ENCODE measurements at regions not wholly inside any gene's neighbourhood (a gene's known extent, or its start where the extent isn't known, plus 50 kb on each side); places are given as distances from the start of the nearest gene placed in this dataset.
"Not testable (repeated sequence)": the region's sequence is repeated elsewhere in the genome, so short reads cannot be mapped to it uniquely, and the experiment has no call there.

DNA sequence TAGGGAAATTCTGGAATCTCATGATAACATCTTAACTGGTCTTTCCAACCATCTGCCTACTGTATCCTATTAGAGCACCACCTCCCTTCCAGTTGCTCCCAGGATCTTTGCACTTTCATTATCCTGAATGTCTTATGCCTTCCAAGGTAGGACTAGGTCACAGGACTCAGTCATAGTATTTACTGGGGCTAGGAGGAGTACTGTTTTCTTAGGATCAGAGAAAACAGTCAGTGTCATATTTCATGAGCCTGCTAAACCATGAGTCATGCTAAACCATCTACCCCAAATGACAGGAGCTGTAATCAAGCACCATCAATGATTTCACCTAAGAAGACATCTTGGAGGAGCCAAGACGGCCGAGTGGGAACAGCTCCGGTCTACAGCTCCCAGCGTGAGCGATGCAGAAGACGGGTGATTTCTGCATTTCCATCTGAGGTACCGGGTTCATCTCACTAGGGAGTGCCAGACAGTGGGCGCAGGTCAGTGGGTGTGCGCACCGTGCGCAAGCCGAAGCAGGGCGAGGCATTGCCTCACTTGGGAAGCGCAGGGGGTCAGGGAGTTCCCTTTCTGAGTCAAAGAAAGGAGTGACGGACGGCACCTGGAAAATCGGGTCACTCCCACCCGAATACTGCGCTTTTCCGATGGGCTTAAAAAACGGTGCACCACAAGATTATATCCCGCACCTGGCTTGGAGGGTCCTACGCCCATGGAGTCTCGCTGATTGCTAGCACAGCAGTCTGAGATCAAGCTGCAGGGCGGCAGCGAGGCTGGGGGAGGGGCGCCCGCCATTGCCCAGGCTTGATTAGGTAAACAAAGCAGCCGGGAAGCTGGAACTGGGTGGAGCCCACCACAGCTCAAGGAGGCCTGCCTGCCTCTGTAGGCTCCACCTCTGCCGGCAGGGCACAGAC is 1439.2 kb upstream of the ACVR2A start:
- not testable (repeated sequence) for DNase-seq; ATAC-seq; H3K9me3 Mint-ChIP-seq; H3K36me3 Mint-ChIP-seq (ENCODE audit: low read depth); H3K4me1 Mint-ChIP-seq; H3K4me3 Mint-ChIP-seq; H3K27ac Mint-ChIP-seq; H3K27me3 Mint-ChIP-seq

DNA sequence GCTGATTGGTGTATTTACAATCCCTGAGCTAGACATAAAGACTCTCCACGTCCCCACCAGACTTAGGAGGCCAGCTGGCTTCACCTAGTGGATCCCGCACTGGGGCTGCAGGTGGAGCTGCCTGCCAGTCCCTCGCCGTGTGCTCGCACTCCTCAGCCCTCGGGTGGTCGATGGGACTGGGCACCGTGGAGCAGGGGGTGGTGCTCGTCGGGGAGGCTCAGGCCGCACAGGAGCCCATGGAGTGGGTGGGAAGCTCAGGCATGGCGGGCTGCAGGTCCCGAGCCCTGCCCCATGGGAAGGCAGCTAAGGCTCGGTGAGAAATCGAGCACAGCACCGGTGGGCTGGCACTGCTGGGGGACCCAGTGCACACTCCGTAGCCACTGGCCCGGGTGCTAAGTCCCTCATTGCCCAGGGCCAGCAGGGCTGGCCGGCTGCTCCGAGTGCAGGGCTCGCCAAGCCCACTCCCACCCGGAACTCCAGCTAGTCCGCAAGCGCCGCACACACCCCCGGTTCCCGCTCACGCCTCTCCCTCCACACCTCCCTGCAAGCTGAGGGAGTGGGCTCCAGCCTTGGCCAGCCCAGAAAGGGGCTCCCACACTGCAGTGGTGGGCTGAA is 1441.2 kb upstream of the ACVR2A start:
- H3K4me1 Mint-ChIP-seq = not testable (repeated sequence)

DNA sequence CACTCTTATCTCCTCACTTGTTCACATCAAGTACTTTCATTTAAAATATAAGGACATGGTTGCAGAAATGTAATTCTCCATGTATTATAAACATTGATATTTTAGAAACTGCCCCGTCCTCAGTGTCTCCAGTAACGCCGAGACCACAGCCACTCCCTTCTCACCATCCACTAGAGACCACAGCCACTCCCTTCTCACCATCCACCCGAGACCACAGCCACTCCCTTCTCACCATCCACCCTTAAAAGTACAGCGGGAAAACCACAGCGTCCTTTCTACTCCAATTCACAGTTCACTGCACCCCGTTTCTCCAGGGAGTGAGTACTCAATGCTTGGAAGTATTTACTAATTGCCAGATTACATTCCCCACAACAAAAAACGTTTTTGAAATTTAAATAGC is 1452.2 kb upstream of the ACVR2A start:
- Mint-ChIP-seq H3K27me3 (no peaks in the 10 kb centered on the region), H3K27ac (no peak overlapping the region), H3K4me3 (no peak overlapping the region), H3K9me3 (peaks cover 4% of the 10 kb centered on the region), H3K4me1 (no peaks in the 10 kb centered on the region), H3K36me3 (ENCODE audit: low read depth) (no peaks in the 10 kb centered on the region)
- no peak for ATAC-seq
- DNase-seq = no peak

More for the DNA sequence above, 1441.2 kb upstream of the ACVR2A start:
- H3K9me3 Mint-ChIP-seq; H3K27me3 Mint-ChIP-seq; ATAC-seq; H3K36me3 Mint-ChIP-seq (ENCODE audit: low read depth); H3K27ac Mint-ChIP-seq; H3K4me3 Mint-ChIP-seq; DNase-seq: not testable (repeated sequence)

DNA sequence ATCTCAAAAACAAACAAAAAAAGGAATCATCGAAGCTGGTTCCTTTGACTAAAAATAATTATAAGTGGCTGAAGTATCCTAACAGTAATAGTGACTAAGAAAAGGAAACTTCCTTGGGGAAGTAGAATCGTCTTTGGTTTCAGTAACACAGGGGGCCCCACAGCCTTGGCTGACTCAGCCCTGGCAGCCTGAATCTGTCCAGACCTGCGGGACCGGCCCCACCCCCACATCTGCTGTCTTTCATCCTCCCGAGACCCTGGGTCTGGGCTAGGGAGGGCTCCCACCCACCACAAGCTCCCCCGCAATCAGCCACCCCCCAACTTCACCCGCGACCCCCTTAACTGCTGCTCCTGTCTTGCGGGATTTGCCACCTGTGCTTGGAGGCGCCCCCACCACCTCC is 1452.6 kb upstream of the ACVR2A start:
- H3K4me3 Mint-ChIP-seq = no peak overlapping the region
- H3K27ac Mint-ChIP-seq = no peak overlapping the region
- no peaks in the 10 kb centered on the region for H3K36me3 Mint-ChIP-seq (ENCODE audit: low read depth)
- no peaks in the 10 kb centered on the region for H3K4me1 Mint-ChIP-seq
- peaks cover 4% of the 10 kb centered on the region for H3K9me3 Mint-ChIP-seq
- H3K27me3 Mint-ChIP-seq = no peaks in the 10 kb centered on the region
- no peak for ATAC-seq
- no peak for DNase-seq

DNA sequence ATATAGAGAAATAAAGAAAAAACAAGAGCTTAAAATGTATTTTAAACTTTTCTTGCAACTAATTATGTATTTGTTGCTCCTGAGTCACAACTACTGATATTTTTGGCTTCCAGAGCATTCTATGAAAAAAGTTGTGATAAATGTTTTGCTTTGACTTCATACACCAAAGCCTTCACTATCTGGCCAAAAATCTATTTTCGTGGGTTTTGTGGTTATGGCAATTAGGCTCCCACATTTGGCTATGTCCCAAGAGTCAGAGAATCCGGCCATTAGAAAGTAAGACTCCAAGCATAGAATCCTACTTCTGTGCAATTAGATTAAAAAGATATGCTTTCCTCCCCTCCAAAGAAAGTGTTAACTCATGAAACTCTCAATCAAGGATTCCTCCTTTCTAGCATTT is 1456.1 kb upstream of the ACVR2A start:
- no peaks in the 10 kb centered on the region for H3K36me3 Mint-ChIP-seq (ENCODE audit: low read depth)
- DNase-seq (no peak), ATAC-seq (no peak)
- H3K4me3 Mint-ChIP-seq = no peak overlapping the region
- no peaks in the 10 kb centered on the region for H3K27me3 Mint-ChIP-seq
- peaks cover 4% of the 10 kb centered on the region for H3K9me3 Mint-ChIP-seq
- no peak overlapping the region for H3K27ac Mint-ChIP-seq
- H3K4me1 Mint-ChIP-seq = no peaks in the 10 kb centered on the region

GRCh38 chr2:146386096-146386495 is 1458.7 kb upstream of the ACVR2A start:
- Mint-ChIP-seq H3K27me3 (no peaks in the 10 kb centered on the region), H3K27ac (no peak overlapping the region), H3K4me3 (no peak overlapping the region), H3K9me3 (no peaks in the 10 kb centered on the region), H3K4me1 (no peaks in the 10 kb centered on the region), H3K36me3 (ENCODE audit: low read depth) (no peaks in the 10 kb centered on the region)
- DNase-seq (no peak), ATAC-seq (no peak)

- H3K36me3 Mint-ChIP-seq (ENCODE audit: low read depth) = no peaks in the 10 kb centered on the region
- no peak overlapping the region for H3K4me3 Mint-ChIP-seq
- no peaks in the 10 kb centered on the region for H3K9me3 Mint-ChIP-seq
- DNase-seq = no peak
- no peak for ATAC-seq
- no peaks in the 10 kb centered on the region for H3K27me3 Mint-ChIP-seq
- H3K4me1 Mint-ChIP-seq = no peaks in the 10 kb centered on the region
- H3K27ac Mint-ChIP-seq = no peak overlapping the region
Measured at GRCh38 chr2:146385031-146385430, 1459.8 kb upstream of the ACVR2A start.

DNA sequence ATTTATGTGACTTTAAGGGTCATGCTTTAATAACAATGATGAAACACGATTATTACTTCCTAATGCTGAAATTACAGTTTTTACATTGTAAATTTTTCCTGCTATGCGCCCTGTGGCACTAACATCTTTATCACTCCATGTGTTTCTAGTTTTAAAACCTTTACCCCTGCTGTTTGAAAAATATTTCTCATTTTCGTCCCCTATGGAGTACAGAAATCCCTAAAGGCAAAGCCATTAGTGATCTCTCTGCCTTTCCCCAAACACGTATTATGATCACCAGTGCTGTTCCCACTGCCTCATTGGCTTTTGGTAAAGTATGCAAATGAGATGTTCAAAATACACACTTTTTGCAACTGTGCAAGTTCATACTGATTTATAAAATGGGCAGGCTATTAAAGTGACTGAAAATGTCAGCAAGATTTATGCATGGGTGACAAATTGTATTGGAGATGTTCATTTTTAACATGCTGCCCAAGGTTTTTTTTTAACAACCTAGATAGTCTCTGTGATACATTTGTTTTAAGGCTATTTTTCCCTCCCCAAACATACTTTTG is 1468.2 kb upstream of the ACVR2A start:
- no peak for ATAC-seq
- no peaks in the 10 kb centered on the region for H3K27me3 Mint-ChIP-seq
- H3K27ac Mint-ChIP-seq = no peak overlapping the region

GRCh38 chr2:146374505-146374904 is 1470.3 kb upstream of the ACVR2A start:
- H3K9me3 Mint-ChIP-seq = peaks cover 9% of the 10 kb centered on the region
- no peaks in the 10 kb centered on the region for H3K4me1 Mint-ChIP-seq
- ATAC-seq (no peak), DNase-seq (no peak)
- H3K4me3 Mint-ChIP-seq = no peak overlapping the region
- H3K27ac Mint-ChIP-seq = no peak overlapping the region
- H3K27me3 Mint-ChIP-seq = no peaks in the 10 kb centered on the region
- H3K36me3 Mint-ChIP-seq (ENCODE audit: low read depth) = no peaks in the 10 kb centered on the region

More for the DNA sequence above, 1468.2 kb upstream of the ACVR2A start:
- no peaks in the 10 kb centered on the region for H3K36me3 Mint-ChIP-seq (ENCODE audit: low read depth)
- no peaks in the 10 kb centered on the region for H3K4me1 Mint-ChIP-seq
- DNase-seq = no peak
- peaks cover 8% of the 10 kb centered on the region for H3K9me3 Mint-ChIP-seq
- H3K4me3 Mint-ChIP-seq = no peak overlapping the region

GRCh38 chr2:146371364-146371763 is 1473.5 kb upstream of the ACVR2A start:
- not testable (repeated sequence) for H3K4me1 Mint-ChIP-seq; H3K27ac Mint-ChIP-seq; H3K27me3 Mint-ChIP-seq; H3K36me3 Mint-ChIP-seq (ENCODE audit: low read depth); H3K4me3 Mint-ChIP-seq; ATAC-seq; DNase-seq
- peaks cover 13% of the 10 kb centered on the region for H3K9me3 Mint-ChIP-seq

DNA sequence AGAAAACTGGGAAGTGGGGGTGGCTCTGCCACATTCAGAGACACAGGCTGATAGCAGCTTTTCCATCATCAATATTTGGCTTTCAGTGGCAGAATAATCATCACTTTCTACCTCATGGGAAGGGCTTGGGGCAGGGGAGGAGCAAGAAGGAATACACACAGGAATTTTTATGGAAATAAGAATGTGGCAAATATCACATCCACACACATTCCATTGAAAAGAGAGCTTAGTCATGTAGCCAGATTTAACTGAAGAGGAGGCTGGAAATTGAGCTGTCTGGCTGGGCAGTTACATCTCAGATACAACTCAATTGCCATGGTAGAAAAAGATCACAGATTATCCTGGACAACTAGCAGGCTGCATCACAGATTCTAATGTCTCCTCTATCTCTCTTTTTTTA is 1474.0 kb upstream of the ACVR2A start:
- Mint-ChIP-seq H3K27ac (no peak overlapping the region), H3K27me3 (no peaks in the 10 kb centered on the region), H3K4me3 (no peak overlapping the region), H3K36me3 (ENCODE audit: low read depth) (no peaks in the 10 kb centered on the region), H3K4me1 (no peaks in the 10 kb centered on the region), H3K9me3 (peaks cover 13% of the 10 kb centered on the region)
- no peak for DNase-seq
- no peak for ATAC-seq

- no peak for DNase-seq
- no peak for ATAC-seq
- Mint-ChIP-seq H3K27me3 (no peaks in the 10 kb centered on the region), H3K4me3 (no peak overlapping the region), H3K36me3 (ENCODE audit: low read depth) (no peaks in the 10 kb centered on the region), H3K4me1 (no peaks in the 10 kb centered on the region), H3K27ac (no peak overlapping the region), H3K9me3 (peaks cover 9% of the 10 kb centered on the region)
Measured at GRCh38 chr2:146366276-146366675, 1478.6 kb upstream of the ACVR2A start.

GRCh38 chr2:146365041-146365440 is 1479.8 kb upstream of the ACVR2A start:
- H3K9me3 Mint-ChIP-seq = peaks cover 9% of the 10 kb centered on the region

DNA sequence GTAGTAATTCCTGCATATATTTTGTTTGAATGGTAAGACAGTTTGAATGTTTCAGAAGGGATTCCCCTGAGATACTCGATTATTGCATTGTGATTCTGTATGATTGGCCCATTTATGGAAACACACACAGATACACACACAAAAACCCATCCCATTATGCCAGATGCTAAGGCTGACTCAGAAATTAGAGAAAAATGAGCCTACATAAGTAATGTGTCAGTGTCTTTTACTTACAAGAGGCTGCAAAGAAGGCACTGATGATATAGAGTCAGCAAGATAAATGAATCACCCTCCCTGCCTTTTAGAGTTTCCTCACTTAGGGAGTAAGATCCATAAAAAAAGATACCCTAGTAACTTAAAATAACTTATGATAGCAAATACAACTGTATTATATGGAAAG is 1481.1 kb upstream of the ACVR2A start:
- DNase-seq = no peak
- Mint-ChIP-seq H3K9me3 (peaks cover 7% of the 10 kb centered on the region), H3K27ac (no peak overlapping the region), H3K27me3 (no peaks in the 10 kb centered on the region), H3K36me3 (ENCODE audit: low read depth) (no peaks in the 10 kb centered on the region), H3K4me3 (no peak overlapping the region), H3K4me1 (no peaks in the 10 kb centered on the region)
- ATAC-seq = no peak

More at GRCh38 chr2:146365041-146365440, 1479.8 kb upstream of the ACVR2A start:
- Mint-ChIP-seq H3K4me3 (no peak overlapping the region), H3K27me3 (no peaks in the 10 kb centered on the region), H3K27ac (no peak overlapping the region), H3K4me1 (no peaks in the 10 kb centered on the region), H3K36me3 (ENCODE audit: low read depth) (no peaks in the 10 kb centered on the region)
- DNase-seq (no peak), ATAC-seq (no peak)

GRCh38 chr2:146351689-146352088 is 1493.1 kb upstream of the ACVR2A start:
- DNase-seq = no peak
- no peaks in the 10 kb centered on the region for H3K36me3 Mint-ChIP-seq (ENCODE audit: low read depth)
- ATAC-seq = no peak
- H3K27ac Mint-ChIP-seq = no peak overlapping the region
- no peaks in the 10 kb centered on the region for H3K27me3 Mint-ChIP-seq
- no peak overlapping the region for H3K4me3 Mint-ChIP-seq
- no peaks in the 10 kb centered on the region for H3K9me3 Mint-ChIP-seq
- H3K4me1 Mint-ChIP-seq = no peaks in the 10 kb centered on the region
